ENCODE measurements at regions not wholly inside any gene's neighbourhood (a gene's known extent, or its start where the extent isn't known, plus 50 kb on each side); places are given as distances from the start of the nearest gene placed in this dataset.

DNA sequence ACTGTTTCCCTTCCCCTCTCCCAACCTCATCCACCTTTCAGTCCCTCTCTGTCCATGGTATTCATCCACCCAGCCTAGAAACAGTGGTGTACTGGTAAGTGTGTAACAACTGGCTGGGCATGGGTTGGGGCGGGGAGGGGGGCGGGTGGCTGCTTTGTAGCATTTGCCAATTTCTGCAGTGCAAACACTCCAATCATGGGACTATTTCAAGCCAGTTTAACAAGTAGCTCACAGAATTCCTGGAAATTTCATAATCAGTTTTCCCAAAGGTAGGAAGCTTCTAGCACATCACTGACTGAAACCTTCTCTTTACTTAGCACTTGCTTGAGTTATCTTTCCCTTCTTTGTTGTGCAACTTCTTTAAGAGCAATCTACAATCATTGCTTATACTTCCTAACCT is 100.8 kb upstream of the WASF3 start:
- Histone ChIP-seq H3K4me3 (no peak overlapping the region), H3K9me3 (no peaks in the 10 kb centered on the region), H3K4me1 (no peaks in the 10 kb centered on the region), H3K36me3 (no peaks in the 10 kb centered on the region), H3K27me3 (no peaks in the 10 kb centered on the region), H3K27ac (no peak overlapping the region)
- no peak for DNase-seq
- no peak for TF ChIP-seq POLR2A (IDR thresholded peaks at IDR 0.05)
- TF ChIP-seq, protein P1, sequence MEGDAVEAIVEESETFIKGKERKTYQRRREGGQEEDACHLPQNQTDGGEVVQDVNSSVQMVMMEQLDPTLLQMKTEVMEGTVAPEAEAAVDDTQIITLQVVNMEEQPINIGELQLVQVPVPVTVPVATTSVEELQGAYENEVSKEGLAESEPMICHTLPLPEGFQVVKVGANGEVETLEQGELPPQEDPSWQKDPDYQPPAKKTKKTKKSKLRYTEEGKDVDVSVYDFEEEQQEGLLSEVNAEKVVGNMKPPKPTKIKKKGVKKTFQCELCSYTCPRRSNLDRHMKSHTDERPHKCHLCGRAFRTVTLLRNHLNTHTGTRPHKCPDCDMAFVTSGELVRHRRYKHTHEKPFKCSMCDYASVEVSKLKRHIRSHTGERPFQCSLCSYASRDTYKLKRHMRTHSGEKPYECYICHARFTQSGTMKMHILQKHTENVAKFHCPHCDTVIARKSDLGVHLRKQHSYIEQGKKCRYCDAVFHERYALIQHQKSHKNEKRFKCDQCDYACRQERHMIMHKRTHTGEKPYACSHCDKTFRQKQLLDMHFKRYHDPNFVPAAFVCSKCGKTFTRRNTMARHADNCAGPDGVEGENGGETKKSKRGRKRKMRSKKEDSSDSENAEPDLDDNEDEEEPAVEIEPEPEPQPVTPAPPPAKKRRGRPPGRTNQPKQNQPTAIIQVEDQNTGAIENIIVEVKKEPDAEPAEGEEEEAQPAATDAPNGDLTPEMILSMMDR (IDR thresholded peaks at IDR 0.05): no peak
- intact Hi-C loops (cut with DNase I; ENCODE audit: low total_unique reads): no loop called here

- no peak overlapping the region for H3K4me3 ChIP-seq
- no peaks in the 10 kb centered on the region for H3K36me3 ChIP-seq
- intact Hi-C loops (cut with DNase I; ENCODE audit: low total_unique reads): no loop called here
- no peak for DNase-seq
- no peak overlapping the region for H3K27ac ChIP-seq
- no peak for TF ChIP-seq POLR2A (IDR thresholded peaks at IDR 0.05)
- TF ChIP-seq, protein P1 (IDR thresholded peaks at IDR 0.05): no peak
- no peaks in the 10 kb centered on the region for H3K9me3 ChIP-seq
- no peaks in the 10 kb centered on the region for H3K4me1 ChIP-seq
- no peaks in the 10 kb centered on the region for H3K27me3 ChIP-seq
These were observed 100.3 kb upstream of the WASF3 start for GRCh38 chr13:26457212-26457611.

GRCh38 chr13:26458196-26458749 is 99.2 kb upstream of the WASF3 start:
- Histone ChIP-seq H3K36me3 (no peaks in the 10 kb centered on the region), H3K9me3 (no peaks in the 10 kb centered on the region), H3K4me1 (no peaks in the 10 kb centered on the region), H3K27me3 (no peaks in the 10 kb centered on the region), H3K4me3 (no peak overlapping the region), H3K27ac (no peak overlapping the region)
- TF ChIP-seq POLR2A (IDR thresholded peaks at IDR 0.05): no peak
- intact Hi-C loops (cut with DNase I; ENCODE audit: low total_unique reads): no loop called here
- no peak for DNase-seq

DNA sequence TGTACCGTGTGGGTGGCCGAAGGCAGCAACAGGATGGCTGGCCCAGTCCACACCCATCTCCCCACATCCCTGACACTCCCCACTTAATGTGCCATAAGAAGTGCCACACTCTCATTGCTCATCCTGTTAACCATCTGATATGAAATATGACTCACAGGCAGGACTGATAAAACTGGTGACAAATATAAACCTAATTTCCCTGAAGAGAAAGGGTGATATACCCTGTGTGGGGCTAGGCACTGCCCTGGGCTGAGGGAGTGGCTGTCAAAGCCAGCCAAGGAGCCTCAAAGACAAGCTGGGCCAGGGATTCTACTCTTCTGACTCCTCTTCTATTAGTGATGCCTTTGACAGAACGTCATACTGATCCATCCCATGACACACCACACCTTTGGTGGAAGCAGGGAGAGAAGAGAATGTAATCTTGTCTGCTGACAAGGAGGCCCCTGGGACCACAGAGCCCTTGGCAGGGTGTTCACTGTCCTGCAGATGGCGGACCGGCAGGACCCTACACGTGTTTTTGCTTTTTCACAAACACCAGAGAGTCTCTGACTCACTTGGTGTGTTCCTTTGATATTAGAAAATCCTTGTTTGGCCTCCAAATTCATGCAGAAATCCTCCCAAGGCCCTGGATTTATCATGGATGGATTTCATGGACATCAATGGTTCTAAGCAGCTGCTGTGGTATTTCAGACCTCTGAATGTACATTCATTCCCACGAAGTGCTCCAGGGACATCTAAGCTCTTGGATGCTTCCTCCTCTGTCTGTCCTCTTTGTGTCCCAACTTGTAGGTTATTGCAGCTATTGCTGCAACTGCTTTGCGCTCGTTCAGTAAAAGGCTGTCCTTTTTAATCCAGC is 98.0 kb upstream of the WASF3 start:
- TF ChIP-seq, protein P1 (IDR thresholded peaks at IDR 0.05): no peak
- TF ChIP-seq POLR2A (IDR thresholded peaks at IDR 0.05): no peak
- Histone ChIP-seq H3K4me3 (no peak overlapping the region), H3K27me3 (no peaks in the 10 kb centered on the region), H3K9me3 (no peaks in the 10 kb centered on the region), H3K27ac (no peak overlapping the region), H3K4me1 (no peaks in the 10 kb centered on the region), H3K36me3 (no peaks in the 10 kb centered on the region)
- intact Hi-C loops (cut with DNase I; ENCODE audit: low total_unique reads): no loop called here
- DNase-seq: no peak

GRCh38 chr13:26460648-26461047 is 96.8 kb upstream of the WASF3 start:
- Histone ChIP-seq H3K4me1 (no peaks in the 10 kb centered on the region), H3K9me3 (no peaks in the 10 kb centered on the region), H3K27ac (no peak overlapping the region), H3K27me3 (no peaks in the 10 kb centered on the region), H3K4me3 (no peak overlapping the region), H3K36me3 (no peaks in the 10 kb centered on the region)
- TF ChIP-seq POLR2A (IDR thresholded peaks at IDR 0.05): no peak
- TF ChIP-seq, protein P1 (IDR thresholded peaks at IDR 0.05): no peak
- intact Hi-C loops (cut with DNase I; ENCODE audit: low total_unique reads): no loop called here
- DNase-seq: peak; percentile 56 to 66

Measured in uterus (tissue), 3 donors.